Natural killer cell treated with Interleukin-12 subunit alpha and Interleukin-12 subunit beta and Interleukin-15 and Interleukin-18, amount 100 ng/mL, for 72 hours (primary cell): ENCODE measurements at regions not wholly inside any gene's neighbourhood (a gene's known extent, or its start where the extent isn't known, plus 50 kb on each side); places are given as distances from the start of the nearest gene placed in this dataset.

Experiments
- ATAC-seq, 2 donors: fragments of 150-1000 bp; cut with Tn5 transposase in 1 of 2; sonication (Bioruptor Pico), chemical (Tn5 transposase) in 1 of 2; 2 replicates each; pipeline ENCODE4 v1.10.0; 2021
- DNase-seq: peaks from one replicate; pipeline ENCODE4 v3.0.0; 2022; ENCODE audit warnings: low spot score
- H3K27ac Mint-ChIP-seq, 2 donors: 1 replicate in 1 of 2; 2 replicates in 1 of 2; pipeline ENCODE4 v1.8.0; 2022; ENCODE audit warnings: mixed read lengths in 2 of 2, mild to moderate bottlenecking in 1 of 2, moderate library complexity in 1 of 2
- H3K27me3 Mint-ChIP-seq, 2 donors: 1 replicate in 1 of 2; 2 replicates in 1 of 2; pipeline ENCODE4 v1.8.0; 2022; ENCODE audit warnings: mixed read lengths in 2 of 2
- H3K36me3 Mint-ChIP-seq: one replicate; pipeline ENCODE4 v1.8.0; 2022; ENCODE audit warnings: mixed read lengths
- H3K4me1 Mint-ChIP-seq, 2 donors: 1 replicate in 1 of 2; 2 replicates in 1 of 2; pipeline ENCODE4 v1.8.0; 2022; ENCODE audit warnings: low read depth in 2 of 2, mixed read lengths in 2 of 2, mild to moderate bottlenecking in 1 of 2
- H3K4me3 Mint-ChIP-seq: one replicate; pipeline ENCODE4 v1.8.0; 2022; ENCODE audit warnings: mixed read lengths
- H3K9me3 Mint-ChIP-seq: 2 replicates; pipeline ENCODE4 v1.8.0; 2022; ENCODE audit warnings: mixed read lengths

- Mint-ChIP-seq H3K36me3 (no peaks in the 10 kb centered on the region), H3K27me3 (no peaks in the 10 kb centered on the region), H3K9me3 (peaks cover 7% of the 10 kb centered on the region), H3K27ac (no peak overlapping the region), H3K4me1 (no peaks in the 10 kb centered on the region), H3K4me3 (no peak overlapping the region)
- DNase-seq (no peak), ATAC-seq (no peak)
These were observed 129.0 kb downstream of the LYPLAL1 start for GRCh38 chr1:219302697-219303096.

GRCh38 chr1:219299420-219299819 is 125.7 kb downstream of the LYPLAL1 start:
- Mint-ChIP-seq H3K9me3 (peaks cover 6% of the 10 kb centered on the region), H3K36me3 (no peaks in the 10 kb centered on the region)

DNA sequence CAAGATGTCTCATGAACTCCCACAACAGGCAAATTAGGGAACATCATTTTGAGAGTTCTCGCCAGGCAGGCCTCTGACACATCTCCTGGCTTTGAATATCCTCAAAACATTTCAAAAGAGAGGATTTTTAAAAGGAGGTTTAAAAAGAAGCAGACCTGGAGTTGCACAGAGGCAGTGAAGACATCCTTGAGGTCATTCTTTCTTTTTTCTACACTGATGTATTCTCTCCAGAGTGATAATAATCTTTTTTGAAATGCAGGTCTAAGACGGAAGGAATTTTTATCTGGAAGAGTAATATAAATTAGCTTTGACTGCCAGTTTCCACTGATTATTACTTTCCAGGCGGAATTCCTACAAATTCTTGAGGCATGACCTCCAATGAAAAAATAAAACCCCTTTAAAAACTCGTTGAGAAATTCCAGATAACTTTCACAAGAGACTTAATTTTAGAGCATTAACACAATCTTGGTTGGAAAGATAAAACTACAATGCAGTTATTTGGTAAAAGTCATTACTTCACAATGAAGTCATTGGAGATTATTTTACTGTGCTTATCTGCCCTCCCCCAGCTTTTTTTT is 125.0 kb downstream of the LYPLAL1 start:
- Mint-ChIP-seq H3K27me3 (no peaks in the 10 kb centered on the region), H3K4me1 (no peaks in the 10 kb centered on the region), H3K27ac (no peak overlapping the region), H3K4me3 (no peak overlapping the region), H3K36me3 (no peaks in the 10 kb centered on the region), H3K9me3 (peaks cover 4% of the 10 kb centered on the region)
- no peak for DNase-seq
- no peak for ATAC-seq

More at GRCh38 chr1:219299420-219299819, 125.7 kb downstream of the LYPLAL1 start:
- ATAC-seq = no peak
- Mint-ChIP-seq H3K4me3 (no peak overlapping the region), H3K27me3 (no peaks in the 10 kb centered on the region), H3K4me1 (no peaks in the 10 kb centered on the region), H3K27ac (no peak overlapping the region)
- no peak for DNase-seq

DNA sequence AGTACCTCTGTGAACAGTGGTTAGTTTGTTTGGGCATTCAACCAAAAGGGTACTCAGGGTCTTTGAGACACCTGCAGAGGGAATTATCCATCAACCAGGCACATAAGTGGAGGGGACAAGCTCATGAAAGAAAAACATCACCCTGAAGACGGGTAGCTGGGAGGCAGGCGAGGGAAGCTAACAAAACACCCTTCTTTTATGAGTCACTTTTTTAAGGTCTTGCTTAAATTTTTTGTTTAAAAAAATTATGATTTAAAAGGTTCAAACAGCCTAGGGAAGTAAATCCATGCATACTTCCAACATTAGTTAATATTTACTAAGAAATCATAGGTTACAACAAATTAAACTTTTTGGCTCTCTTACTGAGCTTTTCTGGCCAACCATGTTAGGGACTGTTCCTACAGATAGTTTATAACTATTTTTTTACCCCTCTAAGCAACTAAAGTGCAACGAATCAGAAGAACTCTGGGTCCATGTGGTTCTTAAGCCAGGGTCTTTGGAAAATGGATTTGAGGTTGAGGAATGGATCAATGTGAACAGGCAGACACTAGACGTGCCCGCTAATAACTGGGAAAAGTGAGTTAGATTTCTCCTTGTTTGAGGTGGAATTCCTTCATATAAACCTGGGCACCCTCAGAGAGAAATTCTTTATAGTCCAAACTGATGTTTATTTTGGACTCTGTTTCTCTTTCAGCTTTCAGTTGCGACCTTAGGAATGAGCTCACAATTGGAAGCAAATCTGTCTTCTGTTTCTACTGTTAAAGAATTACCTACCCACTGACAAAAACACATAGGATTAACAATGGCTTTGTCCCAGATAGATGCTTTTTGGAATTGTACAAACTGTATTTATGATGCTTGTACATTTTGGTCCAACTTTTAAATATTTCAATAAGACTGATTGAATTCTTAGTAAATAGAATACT is 123.0 kb downstream of the LYPLAL1 start:
- no peak overlapping the region for H3K27ac Mint-ChIP-seq
- peaks cover 4% of the 10 kb centered on the region for H3K9me3 Mint-ChIP-seq
- DNase-seq (no peak), ATAC-seq (no peak)
- no peaks in the 10 kb centered on the region for H3K36me3 Mint-ChIP-seq
- no peaks in the 10 kb centered on the region for H3K4me1 Mint-ChIP-seq
- H3K4me3 Mint-ChIP-seq = no peak overlapping the region
- no peaks in the 10 kb centered on the region for H3K27me3 Mint-ChIP-seq

- DNase-seq (no peak), ATAC-seq (no peak)
- Mint-ChIP-seq H3K27ac (no peak overlapping the region), H3K36me3 (no peaks in the 10 kb centered on the region), H3K9me3 (peaks cover 4% of the 10 kb centered on the region), H3K4me3 (no peak overlapping the region), H3K4me1 (no peaks in the 10 kb centered on the region), H3K27me3 (no peaks in the 10 kb centered on the region)
These were observed 120.6 kb downstream of the LYPLAL1 start for GRCh38 chr1:219294251-219294650.

GRCh38 chr1:219293410-219293809 is 119.7 kb downstream of the LYPLAL1 start:
- no peaks in the 10 kb centered on the region for H3K4me1 Mint-ChIP-seq
- no peak overlapping the region for H3K27ac Mint-ChIP-seq
- DNase-seq = no peak
- no peak for ATAC-seq
- H3K36me3 Mint-ChIP-seq = no peaks in the 10 kb centered on the region
- H3K27me3 Mint-ChIP-seq = no peaks in the 10 kb centered on the region
- peaks cover 4% of the 10 kb centered on the region for H3K9me3 Mint-ChIP-seq
- no peak overlapping the region for H3K4me3 Mint-ChIP-seq

GRCh38 chr1:219292999-219293398 is 119.3 kb downstream of the LYPLAL1 start:
- H3K4me3 Mint-ChIP-seq = no peak overlapping the region
- H3K4me1 Mint-ChIP-seq = no peaks in the 10 kb centered on the region
- ATAC-seq (no peak), DNase-seq (no peak)
- no peak overlapping the region for H3K27ac Mint-ChIP-seq
- no peaks in the 10 kb centered on the region for H3K36me3 Mint-ChIP-seq
- peaks cover 4% of the 10 kb centered on the region for H3K9me3 Mint-ChIP-seq
- H3K27me3 Mint-ChIP-seq = no peaks in the 10 kb centered on the region

DNA sequence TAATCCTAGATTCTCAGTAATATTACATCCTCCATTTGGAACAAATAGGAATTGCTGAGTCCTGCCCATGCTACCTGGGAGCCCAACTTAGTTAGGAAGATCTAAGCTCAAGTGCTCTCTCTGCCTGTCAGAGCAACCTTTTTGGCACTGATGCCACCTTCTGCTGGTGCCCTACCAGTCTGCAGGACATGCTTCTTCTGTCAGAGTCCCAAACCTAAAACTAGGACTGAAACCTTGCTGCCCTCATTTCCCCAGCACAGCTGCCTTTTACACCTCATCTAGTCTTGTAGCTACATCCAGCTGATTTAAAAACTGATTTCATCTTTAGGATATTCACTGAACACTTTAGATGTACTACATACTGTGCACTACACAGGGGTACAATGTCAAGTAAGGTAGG is 118.7 kb downstream of the LYPLAL1 start:
- Mint-ChIP-seq H3K36me3 (no peaks in the 10 kb centered on the region), H3K4me3 (no peak overlapping the region), H3K4me1 (no peaks in the 10 kb centered on the region), H3K27me3 (no peaks in the 10 kb centered on the region), H3K9me3 (peaks cover 7% of the 10 kb centered on the region), H3K27ac (no peak overlapping the region)
- no peak for DNase-seq
- no peak for ATAC-seq

- Mint-ChIP-seq H3K27ac (no peak overlapping the region), H3K36me3 (no peaks in the 10 kb centered on the region), H3K4me1 (no peaks in the 10 kb centered on the region), H3K9me3 (peaks cover 6% of the 10 kb centered on the region), H3K27me3 (no peaks in the 10 kb centered on the region), H3K4me3 (no peak overlapping the region)
- DNase-seq (no peak), ATAC-seq (no peak)
These were observed 115.5 kb downstream of the LYPLAL1 start for GRCh38 chr1:219289171-219289570.

DNA sequence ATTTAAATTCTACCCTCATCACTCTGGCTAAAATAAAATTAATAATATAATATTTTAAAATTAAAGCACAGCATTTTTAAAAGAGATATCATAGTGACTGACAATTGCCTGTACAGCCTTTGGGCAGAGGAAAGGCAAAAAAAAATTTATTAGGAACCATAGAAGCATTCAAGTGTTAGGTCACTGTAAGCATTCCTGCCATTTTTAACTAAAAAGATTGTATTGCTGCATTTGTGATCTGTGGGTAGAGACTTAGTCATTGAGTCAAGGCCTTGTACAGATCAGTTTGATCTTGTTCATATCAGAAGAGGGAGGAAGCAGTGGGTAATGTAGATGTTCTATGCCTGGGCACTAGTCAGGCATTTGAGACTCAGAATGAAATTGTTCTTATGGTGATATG is 109.9 kb downstream of the LYPLAL1 start:
- ATAC-seq (no peak), DNase-seq (no peak)
- H3K4me1 Mint-ChIP-seq = no peaks in the 10 kb centered on the region
- no peaks in the 10 kb centered on the region for H3K27me3 Mint-ChIP-seq
- no peak overlapping the region for H3K4me3 Mint-ChIP-seq
- peaks cover 9% of the 10 kb centered on the region for H3K9me3 Mint-ChIP-seq
- no peak overlapping the region for H3K27ac Mint-ChIP-seq
- H3K36me3 Mint-ChIP-seq = no peaks in the 10 kb centered on the region

DNA sequence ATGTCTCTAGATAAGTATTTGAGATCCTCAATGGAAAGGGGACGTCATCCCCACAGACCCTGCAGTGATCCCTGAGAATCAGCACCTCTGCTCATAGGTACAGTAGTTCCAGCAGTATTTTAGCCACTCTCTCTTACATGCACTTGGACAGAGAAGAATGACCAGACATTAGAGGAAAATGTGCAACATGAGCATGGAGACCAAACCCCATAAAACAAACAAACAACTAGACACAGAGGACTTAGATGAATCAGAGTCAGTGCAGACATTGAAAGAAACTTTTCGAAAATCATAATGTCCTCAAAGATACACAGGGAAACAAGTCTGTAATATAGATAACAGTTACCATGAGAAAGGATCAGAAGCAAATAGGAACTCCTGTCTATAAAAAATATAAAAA is 108.2 kb downstream of the LYPLAL1 start:
- Mint-ChIP-seq H3K27ac (no peak overlapping the region), H3K4me3 (no peak overlapping the region), H3K4me1 (no peaks in the 10 kb centered on the region), H3K9me3 (peaks cover 6% of the 10 kb centered on the region), H3K36me3 (no peaks in the 10 kb centered on the region), H3K27me3 (no peaks in the 10 kb centered on the region)
- ATAC-seq (no peak), DNase-seq (no peak)

GRCh38 chr1:219279017-219279770 is 105.5 kb downstream of the LYPLAL1 start:
- ATAC-seq (no peak), DNase-seq (no peak)
- H3K36me3 Mint-ChIP-seq = no peaks in the 10 kb centered on the region
- H3K27me3 Mint-ChIP-seq = no peaks in the 10 kb centered on the region
- peaks cover 2% of the 10 kb centered on the region for H3K9me3 Mint-ChIP-seq
- no peaks in the 10 kb centered on the region for H3K4me1 Mint-ChIP-seq
- no peak overlapping the region for H3K27ac Mint-ChIP-seq
- H3K4me3 Mint-ChIP-seq = no peak overlapping the region

GRCh38 chr1:219278288-219278687 is 104.6 kb downstream of the LYPLAL1 start:
- no peak overlapping the region for H3K27ac Mint-ChIP-seq
- no peaks in the 10 kb centered on the region for H3K4me1 Mint-ChIP-seq
- no peak for DNase-seq
- no peak overlapping the region for H3K4me3 Mint-ChIP-seq
- H3K9me3 Mint-ChIP-seq = peaks cover 2% of the 10 kb centered on the region
- no peaks in the 10 kb centered on the region for H3K27me3 Mint-ChIP-seq
- ATAC-seq = no peak
- H3K36me3 Mint-ChIP-seq = no peaks in the 10 kb centered on the region
